HFFc6 (cell line): ENCODE measurements at regions not wholly inside any gene's neighbourhood (a gene's known extent, or its start where the extent isn't known, plus 50 kb on each side); places are given as distances from the start of the nearest gene placed in this dataset.

Source experiments
- DNase-seq: peaks from one replicate; pipeline ENCODE4 v3.0.0-alpha.2; 2018
- H3K27ac Mint-ChIP-seq: 2 replicates; pipeline ENCODE4 v1.8.0; 2020; ENCODE audit warnings: mild to moderate bottlenecking, mixed read lengths
- H3K27me3 Mint-ChIP-seq: 2 replicates; pipeline ENCODE4 v1.8.0; 2021; ENCODE audit warnings: mild to moderate bottlenecking, moderate library complexity, mixed read lengths; ENCODE audit not compliant: insufficient read depth
- H3K36me3 Mint-ChIP-seq: 2 replicates; pipeline ENCODE4 v1.8.0; 2021; ENCODE audit warnings: low read depth, mixed read lengths
- H3K4me1 Mint-ChIP-seq: 2 replicates; pipeline ENCODE4 v1.8.0; 2020; ENCODE audit warnings: low read depth, mixed read lengths
- H3K4me3 Mint-ChIP-seq: 2 replicates; pipeline ENCODE4 v1.8.0; 2020; ENCODE audit warnings: mild to moderate bottlenecking, moderate library complexity, mixed read lengths
- H3K9me3 Mint-ChIP-seq: 2 replicates; pipeline ENCODE4 v1.8.0; 2020; ENCODE audit warnings: mild to moderate bottlenecking, mixed read lengths
- CTCF ChIP-seq: fragments of 200-600 bp; sonication (generic); IDR thresholded peaks from 2 replicates; pipeline ENCODE4 v1.5.0; 2021; ENCODE audit warnings: antibody characterized with exemption, mild to moderate bottlenecking

GRCh38 chrX:23187819-23188218 lies 146.8 kb upstream of the PTCHD1 start:
- Mint-ChIP-seq H3K4me3 (no peak overlapping the region), H3K27me3 (no peaks in the 10 kb centered on the region; the same call in 1 of the 2 replicates), H3K27ac (no peak overlapping the region), H3K4me1 (no peaks in the 10 kb centered on the region), H3K36me3 (no peaks in the 10 kb centered on the region), H3K9me3 (no peaks in the 10 kb centered on the region)
- no peak for DNase-seq
- no peak for TF ChIP-seq CTCF

- Mint-ChIP-seq H3K27me3 (no peaks in the 10 kb centered on the region; the same call in 1 of the 2 replicates), H3K9me3 (no peaks in the 10 kb centered on the region), H3K4me3 (no peak overlapping the region), H3K36me3 (no peaks in the 10 kb centered on the region), H3K27ac (no peak overlapping the region), H3K4me1 (no peaks in the 10 kb centered on the region)
- no peak for TF ChIP-seq CTCF
- DNase-seq = no peak
These were observed 139.6 kb upstream of the PTCHD1 start for GRCh38 chrX:23194885-23195554.

- no peaks in the 10 kb centered on the region; the same call in 1 of the 2 replicates for H3K27me3 Mint-ChIP-seq
- DNase-seq = no peak
- H3K27ac Mint-ChIP-seq = no peak overlapping the region
- no peaks in the 10 kb centered on the region for H3K36me3 Mint-ChIP-seq
- no peaks in the 10 kb centered on the region for H3K9me3 Mint-ChIP-seq
- no peaks in the 10 kb centered on the region for H3K4me1 Mint-ChIP-seq
- H3K4me3 Mint-ChIP-seq = no peak overlapping the region
- no peak for TF ChIP-seq CTCF
These were observed 138.9 kb upstream of the PTCHD1 start for GRCh38 chrX:23195761-23196160.

- peaks cover 1% of the 10 kb centered on the region for H3K27me3 Mint-ChIP-seq
- H3K9me3 Mint-ChIP-seq = no peaks in the 10 kb centered on the region
- no peak for TF ChIP-seq CTCF
- no peaks in the 10 kb centered on the region for H3K36me3 Mint-ChIP-seq
- H3K27ac Mint-ChIP-seq = no peak overlapping the region
- no peaks in the 10 kb centered on the region for H3K4me1 Mint-ChIP-seq
- no peak for DNase-seq
- no peak overlapping the region for H3K4me3 Mint-ChIP-seq
These were observed 132.9 kb upstream of the PTCHD1 start for GRCh38 chrX:23201706-23202105.

- DNase-seq = no peak
- Mint-ChIP-seq H3K9me3 (no peaks in the 10 kb centered on the region), H3K27me3 (peaks cover 1% of the 10 kb centered on the region), H3K27ac (no peak overlapping the region), H3K4me1 (no peaks in the 10 kb centered on the region), H3K4me3 (no peak overlapping the region), H3K36me3 (no peaks in the 10 kb centered on the region)
- no peak for TF ChIP-seq CTCF
These were observed 132.3 kb upstream of the PTCHD1 start for GRCh38 chrX:23202326-23202725.

GRCh38 chrX:23223169-23223568 lies 111.5 kb upstream of the PTCHD1 start:
- Mint-ChIP-seq H3K4me1 (no peaks in the 10 kb centered on the region), H3K4me3 (no peak overlapping the region), H3K27ac (no peak overlapping the region), H3K9me3 (no peaks in the 10 kb centered on the region), H3K27me3 (peaks cover 3% of the 10 kb centered on the region; the same call in 1 of the 2 replicates), H3K36me3 (no peaks in the 10 kb centered on the region)
- no peak for TF ChIP-seq CTCF
- no peak for DNase-seq
